ENCODE measurements at regions not wholly inside any gene's neighbourhood (a gene's known extent, or its start where the extent isn't known, plus 50 kb on each side); places are given as distances from the start of the nearest gene placed in this dataset.

GRCh38 chr9:118568704-118569103 is 800.5 kb downstream of the BRINP1 start (continued):
- TF ChIP-seq ZNF462 (CRISPR knock-in tag; IDR thresholded peaks at IDR 0.05) (no peak), EZH2 (IDR thresholded peaks at IDR 0.05; ENCODE audit: low read depth, unreplicated experiment) (no peak), POLR2AphosphoS5 (IDR thresholded peaks at IDR 0.05; ENCODE audit: low read depth) (no peak)

- peaks cover 4% of the 10 kb centered on the region; the same call in 2 of the 3 replicates for H3K4me1 Mint-ChIP-seq
- no peaks in the 10 kb centered on the region for H3K4me1 ChIP-seq (ENCODE audit: insufficient read depth)
- TF ChIP-seq, protein P1, sequence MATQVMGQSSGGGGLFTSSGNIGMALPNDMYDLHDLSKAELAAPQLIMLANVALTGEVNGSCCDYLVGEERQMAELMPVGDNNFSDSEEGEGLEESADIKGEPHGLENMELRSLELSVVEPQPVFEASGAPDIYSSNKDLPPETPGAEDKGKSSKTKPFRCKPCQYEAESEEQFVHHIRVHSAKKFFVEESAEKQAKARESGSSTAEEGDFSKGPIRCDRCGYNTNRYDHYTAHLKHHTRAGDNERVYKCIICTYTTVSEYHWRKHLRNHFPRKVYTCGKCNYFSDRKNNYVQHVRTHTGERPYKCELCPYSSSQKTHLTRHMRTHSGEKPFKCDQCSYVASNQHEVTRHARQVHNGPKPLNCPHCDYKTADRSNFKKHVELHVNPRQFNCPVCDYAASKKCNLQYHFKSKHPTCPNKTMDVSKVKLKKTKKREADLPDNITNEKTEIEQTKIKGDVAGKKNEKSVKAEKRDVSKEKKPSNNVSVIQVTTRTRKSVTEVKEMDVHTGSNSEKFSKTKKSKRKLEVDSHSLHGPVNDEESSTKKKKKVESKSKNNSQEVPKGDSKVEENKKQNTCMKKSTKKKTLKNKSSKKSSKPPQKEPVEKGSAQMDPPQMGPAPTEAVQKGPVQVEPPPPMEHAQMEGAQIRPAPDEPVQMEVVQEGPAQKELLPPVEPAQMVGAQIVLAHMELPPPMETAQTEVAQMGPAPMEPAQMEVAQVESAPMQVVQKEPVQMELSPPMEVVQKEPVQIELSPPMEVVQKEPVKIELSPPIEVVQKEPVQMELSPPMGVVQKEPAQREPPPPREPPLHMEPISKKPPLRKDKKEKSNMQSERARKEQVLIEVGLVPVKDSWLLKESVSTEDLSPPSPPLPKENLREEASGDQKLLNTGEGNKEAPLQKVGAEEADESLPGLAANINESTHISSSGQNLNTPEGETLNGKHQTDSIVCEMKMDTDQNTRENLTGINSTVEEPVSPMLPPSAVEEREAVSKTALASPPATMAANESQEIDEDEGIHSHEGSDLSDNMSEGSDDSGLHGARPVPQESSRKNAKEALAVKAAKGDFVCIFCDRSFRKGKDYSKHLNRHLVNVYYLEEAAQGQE (IDR thresholded peaks at IDR 0.05; ENCODE audit: unreplicated experiment): no peak
- TF ChIP-seq STAT1 (IDR thresholded peaks at IDR 0.05; ENCODE audit: unreplicated experiment): no peak
- DNase-seq (ENCODE audit: low spot score): no peak
- no peaks in the 10 kb centered on the region for H3F3A ChIP-seq (replicated peaks; ENCODE audit: low read depth)
- no peak overlapping the region for H3K4me2 ChIP-seq
- no peaks in the 10 kb centered on the region for H3K27me3 ChIP-seq (ENCODE audit: insufficient read depth)
- H2AFZ ChIP-seq: no peak overlapping the region
- no peaks in the 10 kb centered on the region for H3K9me2 ChIP-seq (ENCODE audit: insufficient read depth)
- ATAC-seq: no peak
- H4K20me1 ChIP-seq (replicated peaks; ENCODE audit: insufficient read depth): no peaks in the 10 kb centered on the region
- no peaks in the 10 kb centered on the region for H3K9me3 Mint-ChIP-seq
- no peaks in the 10 kb centered on the region for H3K79me2 ChIP-seq (replicated peaks; ENCODE audit: insufficient read depth)
- no peaks in the 10 kb centered on the region for H3K27me3 Mint-ChIP-seq (ENCODE audit: insufficient read depth, low read depth, poor library complexity)
- no peak overlapping the region for H3K27ac Mint-ChIP-seq
- H3K36me3 ChIP-seq (ENCODE audit: insufficient read depth): no peaks in the 10 kb centered on the region
- no peak overlapping the region for H3K4me3 Mint-ChIP-seq
- no peak overlapping the region for H3K27ac ChIP-seq (ENCODE audit: low read depth)
- no peak overlapping the region for H3K4me3 ChIP-seq
- H3K36me3 Mint-ChIP-seq (ENCODE audit: low read depth): no peaks in the 10 kb centered on the region
These were observed 800.1 kb downstream of the BRINP1 start for GRCh38 chr9:118569148-118569547.

All from GM23338 (cell line).